ENCODE measurements at regions not wholly inside any gene's neighbourhood (a gene's known extent, or its start where the extent isn't known, plus 50 kb on each side); places are given as distances from the start of the nearest gene placed in this dataset.
"Not testable (repeated sequence)": the region's sequence is repeated elsewhere in the genome, so short reads cannot be mapped to it uniquely, and the experiment has no call there.

DNA sequence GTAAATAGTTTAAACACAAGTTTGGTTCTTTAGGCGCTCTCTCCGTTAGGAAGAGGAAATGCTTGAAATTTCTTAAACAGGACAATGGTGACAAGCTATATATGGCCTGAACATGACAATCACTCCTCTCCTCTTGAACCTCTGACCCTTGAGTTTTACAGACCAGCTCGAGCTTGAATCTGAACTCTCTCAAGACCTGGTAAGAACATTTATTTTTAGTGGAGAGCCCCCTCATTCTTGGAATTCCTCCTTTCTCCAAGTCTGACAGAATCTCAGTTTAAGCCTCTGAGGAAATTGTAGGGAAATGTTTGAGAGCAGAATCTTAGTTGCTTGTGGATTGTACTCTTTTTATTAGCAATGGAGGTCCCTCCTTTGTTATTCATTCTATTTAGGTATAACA lies 1293.6 kb upstream of the ZEB2 start:
- DNase-seq: no peak

DNA sequence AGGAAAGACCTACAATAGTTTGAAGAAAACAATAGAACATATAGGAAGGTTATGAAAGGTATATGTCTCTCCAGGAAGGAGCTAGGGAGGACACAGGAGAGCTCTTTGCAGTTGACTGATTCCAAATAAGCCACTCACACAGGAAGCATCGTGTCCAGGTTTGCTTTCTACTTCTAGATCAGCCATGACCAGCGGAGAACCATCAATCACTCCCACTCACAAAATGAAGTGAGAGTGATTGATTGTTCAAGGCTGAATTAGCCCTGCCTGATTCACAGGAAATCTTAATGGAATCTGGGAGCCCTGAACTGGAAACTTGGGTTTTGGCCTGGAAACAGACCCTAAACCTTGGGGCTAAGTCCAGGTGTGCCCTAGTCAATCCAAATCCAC lies 1292.2 kb upstream of the ZEB2 start:
- DNase-seq: peak in 1 of 58 donors; percentile 0

GRCh38 chr2:145811276-145812164 lies 1291.6 kb upstream of the ZEB2 start:
- DNase-seq: no peak

GRCh38 chr2:145807968-145808367 lies 1288.0 kb upstream of the ZEB2 start:
- DNase-seq: no peak

DNA sequence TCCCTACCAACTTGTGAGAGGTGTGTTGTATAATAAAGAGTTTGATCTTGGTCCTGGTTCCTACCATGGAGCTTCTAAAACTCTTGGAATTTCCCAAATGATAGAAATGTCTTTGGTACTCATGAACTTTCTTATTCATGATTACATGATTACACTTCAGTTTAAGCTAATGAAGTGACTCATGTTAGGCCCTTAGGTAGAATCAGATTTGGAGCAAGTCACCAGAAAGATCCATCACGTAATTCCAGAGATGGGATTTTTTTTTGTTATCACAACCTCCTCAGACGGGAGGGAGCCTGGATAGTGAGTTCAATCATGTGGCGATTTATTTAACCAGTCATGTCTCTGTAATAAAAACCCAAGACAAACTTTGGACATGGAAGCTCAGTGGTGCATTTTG lies 1287.6 kb upstream of the ZEB2 start:
- no peak for DNase-seq

- no peak for DNase-seq
Measured at GRCh38 chr2:145806546-145806945, 1286.6 kb upstream of the ZEB2 start.

DNA sequence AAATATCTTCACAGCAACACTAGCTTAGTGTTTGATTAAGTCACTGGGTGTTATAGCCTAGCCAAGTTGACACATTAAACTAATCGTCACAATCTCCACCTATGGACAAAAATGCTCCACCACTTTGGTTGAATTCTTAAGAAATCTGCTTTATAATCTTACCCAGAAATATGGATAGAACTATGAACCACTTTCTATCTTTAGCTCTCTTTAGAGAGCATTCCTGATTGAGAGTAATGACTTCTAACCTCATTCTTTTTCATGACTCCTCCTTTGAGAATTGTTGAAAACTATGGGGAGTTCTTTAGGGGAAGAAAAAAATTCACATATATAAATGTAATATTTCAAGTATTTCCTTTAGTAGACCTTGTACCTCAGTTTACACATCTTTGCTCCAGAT lies 1282.2 kb upstream of the ZEB2 start:
- no peak for DNase-seq

DNA sequence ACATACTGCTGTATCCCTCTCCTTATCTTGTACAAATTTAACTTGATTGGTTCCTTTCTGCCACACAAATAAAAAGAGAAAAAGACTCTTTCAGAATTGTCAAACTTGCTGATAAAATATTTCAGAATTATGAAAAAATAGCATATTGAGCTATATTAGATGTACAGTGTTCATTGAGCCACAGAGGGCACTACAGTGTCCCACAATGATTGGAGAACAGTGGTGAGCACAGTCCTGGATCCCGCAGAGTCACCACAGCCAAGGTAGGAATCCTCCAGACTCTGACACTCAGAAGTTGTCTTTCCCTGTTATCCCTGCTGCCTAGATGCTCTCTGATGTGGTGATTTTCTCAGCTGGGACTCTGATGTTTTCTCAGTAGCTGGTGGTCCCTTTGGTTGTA lies 1281.3 kb upstream of the ZEB2 start:
- DNase-seq: no peak

GRCh38 chr2:145800151-145801091 lies 1280.5 kb upstream of the ZEB2 start:
- no peak for DNase-seq

DNA sequence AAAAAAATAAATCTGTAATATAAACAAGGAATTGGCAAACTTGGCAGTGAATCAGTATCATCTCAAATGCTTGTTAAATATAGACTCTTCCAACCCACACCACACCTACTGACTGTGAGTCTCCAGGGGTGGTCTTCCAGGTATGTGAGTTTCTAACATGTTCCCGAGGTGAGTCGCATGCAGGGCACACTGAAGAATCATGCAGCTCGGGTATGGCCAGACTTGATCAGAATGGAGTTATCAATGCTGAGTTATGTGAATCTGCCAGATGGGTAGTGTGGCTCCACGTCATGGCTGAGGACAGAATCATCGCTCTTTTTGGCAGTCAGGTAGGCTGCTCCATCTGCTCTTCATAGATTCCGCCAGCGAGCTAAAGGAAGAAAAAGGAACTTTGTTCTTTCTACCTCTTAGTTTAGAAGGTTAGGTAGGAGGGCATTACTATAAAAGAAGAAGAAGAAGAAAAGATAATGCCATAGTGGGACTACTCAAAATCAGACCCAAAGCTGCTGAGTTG lies 1279.7 kb upstream of the ZEB2 start:
- DNase-seq: peak in 16 of 58 donors; percentile 1 to 27 (median 4)

GRCh38 chr2:145798419-145798818 lies 1278.5 kb upstream of the ZEB2 start:
- DNase-seq: no peak

GRCh38 chr2:145797692-145798091 lies 1277.8 kb upstream of the ZEB2 start:
- DNase-seq: no peak

- DNase-seq: no peak
Measured at GRCh38 chr2:145792745-145793144, 1272.8 kb upstream of the ZEB2 start.

DNA sequence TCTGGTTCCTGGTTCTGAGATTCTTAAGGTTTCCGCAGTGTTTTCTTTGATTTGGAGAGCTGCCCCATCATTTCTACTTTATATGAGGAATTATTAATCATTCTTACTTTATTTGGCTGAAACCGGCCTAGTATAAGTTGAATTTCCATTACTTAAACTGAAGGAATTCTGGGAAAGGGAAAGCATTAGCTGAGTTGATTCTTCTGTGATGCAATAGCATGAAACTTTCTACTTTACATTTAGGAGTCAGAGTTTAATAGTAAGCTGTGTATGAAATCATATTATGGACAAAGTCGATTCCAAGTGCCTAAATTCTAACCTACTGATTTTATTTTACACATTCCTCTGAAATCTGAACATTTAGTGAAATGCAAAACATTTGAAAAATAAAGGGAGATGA lies 1269.7 kb upstream of the ZEB2 start:
- DNase-seq: no peak

- DNase-seq: not testable (repeated sequence)
Measured at GRCh38 chr2:145787597-145788361, 1267.9 kb upstream of the ZEB2 start.

GRCh38 chr2:145782607-145783006 lies 1262.7 kb upstream of the ZEB2 start:
- not testable (repeated sequence) for DNase-seq

DNA sequence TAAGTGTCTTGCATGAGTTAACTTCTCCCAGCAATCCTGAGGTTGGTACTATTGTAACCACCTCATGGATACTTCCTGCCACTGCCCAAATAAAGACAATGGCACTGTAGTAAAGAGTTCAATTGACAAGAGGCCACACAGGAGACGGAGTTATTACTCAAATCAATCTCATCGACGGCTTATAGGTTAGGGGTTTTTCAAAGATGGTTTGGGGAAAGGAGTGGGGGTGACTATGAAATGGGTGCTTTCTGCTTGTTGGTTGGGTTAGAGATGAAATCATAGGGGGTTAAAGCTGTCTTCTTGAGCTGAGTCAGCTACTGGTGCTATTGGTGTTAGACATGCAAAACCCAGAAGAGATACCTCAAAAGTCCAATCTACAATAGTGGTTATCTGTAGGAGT lies 1258.0 kb upstream of the ZEB2 start:
- no peak for DNase-seq

- no peak for DNase-seq
Measured at GRCh38 chr2:145777297-145777696, 1257.4 kb upstream of the ZEB2 start.

DNA sequence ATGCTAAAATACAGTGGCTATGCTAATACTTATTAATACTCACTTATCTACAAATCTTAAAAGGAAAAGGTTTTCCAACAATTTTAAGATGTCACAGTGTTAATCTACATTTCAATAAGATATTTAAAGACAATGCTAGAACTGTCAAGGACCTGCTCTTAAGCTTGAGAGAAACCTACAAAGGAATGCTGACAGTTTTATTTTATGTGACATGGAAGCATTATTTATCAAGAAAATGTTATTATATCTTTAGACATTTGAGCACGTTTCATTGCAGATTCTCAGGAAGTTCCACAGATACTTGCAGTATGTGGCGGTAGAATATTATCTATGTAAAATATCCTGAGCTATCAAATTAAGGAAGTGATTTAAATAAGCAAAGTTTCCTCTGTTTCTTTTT lies 1255.7 kb upstream of the ZEB2 start:
- no peak for DNase-seq

DNA sequence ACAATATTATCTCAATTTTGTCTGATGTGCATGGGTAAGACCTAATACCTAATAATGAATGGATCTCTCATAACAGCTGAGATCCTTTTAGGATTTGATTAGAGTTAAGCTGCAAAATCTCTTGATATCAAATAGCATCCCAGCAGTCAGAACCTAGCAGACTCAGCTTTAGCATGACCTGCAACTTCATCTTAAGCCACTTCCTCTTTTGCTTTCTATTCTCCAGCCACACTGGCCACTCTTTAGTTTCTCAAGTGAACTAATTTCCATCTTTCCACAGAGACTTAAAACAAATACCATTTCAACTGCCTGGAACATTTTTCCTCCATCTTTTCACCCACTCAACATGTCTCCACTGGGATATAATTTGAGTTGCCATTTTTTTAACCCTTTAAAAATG lies 1251.6 kb upstream of the ZEB2 start:
- no peak for DNase-seq

- no peak for DNase-seq
Measured at GRCh38 chr2:145769011-145769716, 1249.2 kb upstream of the ZEB2 start.

Measured in anterior cingulate cortex (tissue), 58 donors.